A549 (cell line): ENCODE measurements at regions not wholly inside any gene's neighbourhood (a gene's known extent, or its start where the extent isn't known, plus 50 kb on each side); places are given as distances from the start of the nearest gene placed in this dataset.

ENCODE experiments used
- ATAC-seq, 2 experiments: fragments of 200-7000 bp in 1 of 2; fragments of >200 bp in 1 of 2; cut with Nextera tagmentation in 1 of 2; cut with Tn5 transposase in 1 of 2; 3 replicates each; pipeline versions ENCODE4 v1.8.0 to v1.9.1; 2018 to 2020; ENCODE audit warnings: mild to moderate bottlenecking in 1 of 2, moderate library complexity in 1 of 2
- CTCF ChIA-PET: fragments of 300-600 bp; sonication (Branson Sonifier 250); formaldehyde crosslinking; extraction: SDS; loops from one replicate; lab custom pipeline; 2021; ENCODE audit warnings: antibody characterized with exemption, inconsistent platforms; lab: Yijun Ruan, JAX
- POLR2A ChIA-PET: fragments of 350-600 bp; formaldehyde crosslinking; extraction: SDS; loops from one replicate; lab custom pipeline; 2021; ENCODE audit warnings: antibody characterized with exemption, inconsistent platforms; lab: Yijun Ruan, JAX
- DNase-seq, 2 experiments: peaks; one replicate each; pipeline versions ENCODE4 v3.0.0 to v3.0.0-alpha.2; 2011 to 2016; ENCODE audit warnings: low read depth in 1 of 2, low spot score in 1 of 2
- FAIRE-seq: peaks from 2 replicates; lab custom pipeline; 2011; peaks lifted over from hg19 to GRCh38; lab: Jason Lieb, UNC
- H3K27ac ChIP-seq, 2 experiments: fragments of >200 bp; sonication (Bioruptor Twin); formaldehyde crosslinking; 3 replicates each; pipeline ENCODE4 v1.5.1; 2016 to 2017
- H3K4me1 ChIP-seq: fragments of >200 bp; sonication (Bioruptor Twin); formaldehyde crosslinking; 3 replicates; pipeline ENCODE4 v1.6.1; 2016
- H3K4me2 ChIP-seq: fragments of >200 bp; sonication (Bioruptor Twin); formaldehyde crosslinking; 3 replicates; pipeline ENCODE4 v1.6.1; 2016
- H3K4me3 ChIP-seq: fragments of >200 bp; sonication (Bioruptor Twin); formaldehyde crosslinking; 3 replicates; pipeline ENCODE4 v1.5.1; 2016
- H3K9me3 ChIP-seq: fragments of >200 bp; sonication (Bioruptor Twin); formaldehyde crosslinking; 3 replicates; pipeline ENCODE4 v1.6.1; 2016
- BHLHE40 ChIP-seq: IDR thresholded peaks from 2 replicates; pipeline ENCODE4 v1.6.1; 2012; ENCODE audit warnings: low read depth, low read length, inconsistent platforms
- CBX8 ChIP-seq: fragments of 200-600 bp; sonication (generic); IDR thresholded peaks from 2 replicates; pipeline ENCODE4 v1.6.1; 2016
- CHD4 ChIP-seq: fragments of 200-600 bp; sonication (generic); IDR thresholded peaks from 2 replicates; pipeline ENCODE4 v1.6.1; 2016; ENCODE audit warnings: antibody characterized with exemption, mild to moderate bottlenecking, borderline replicate concordance
- EHMT2 ChIP-seq: fragments of 200-600 bp; sonication (generic); IDR thresholded peaks from 2 replicates; pipeline ENCODE4 v1.6.1; 2016; ENCODE audit warnings: antibody characterized with exemption, low read depth, mild to moderate bottlenecking, moderate library complexity
- ESRRA ChIP-seq: fragments of 150-350 bp; IDR thresholded peaks from 2 replicates; pipeline ENCODE4 v1.6.1; 2014; ENCODE audit warnings: mild to moderate bottlenecking, low read length, borderline replicate concordance
- FOSB ChIP-seq: fragments of 250-450 bp; sonication (Bioruptor Pico); IDR thresholded peaks from 2 replicates; pipeline ENCODE4 v1.5.0; 2020; ENCODE audit warnings: mild to moderate bottlenecking, moderate library complexity
- FOSL2 ChIP-seq, 2 experiments: fragments of 450-650 bp in 1 of 2; fragments of >200 bp in 1 of 2; sonication (Bioruptor Twin) in 1 of 2; formaldehyde crosslinking; IDR thresholded peaks; 2 replicates each; pipeline versions ENCODE4 v1.5.0 to v1.6.1; 2016 to 2020; ENCODE audit warnings: mild to moderate bottlenecking in 1 of 2, moderate library complexity in 1 of 2
- FOXS1 ChIP-seq: fragments of 250-450 bp; sonication (Bioruptor Pico); IDR thresholded peaks from 2 replicates; pipeline ENCODE4 v1.5.0; 2020; ENCODE audit warnings: mild to moderate bottlenecking, moderate library complexity
- HMGXB4 ChIP-seq: fragments of 250-450 bp; sonication (Bioruptor Pico); IDR thresholded peaks from 2 replicates; pipeline ENCODE4 v1.5.0; 2021; ENCODE audit warnings: mild to moderate bottlenecking, moderate library complexity, borderline replicate concordance
- HOXB13 ChIP-seq: fragments of 250-450 bp; sonication (Bioruptor Pico); IDR thresholded peaks from 2 replicates; pipeline ENCODE4 v1.5.0; 2020; ENCODE audit warnings: low read depth, mild to moderate bottlenecking, moderate library complexity
- JUN ChIP-seq, 2 experiments: fragments of >200 bp; sonication (Bioruptor Twin); formaldehyde crosslinking; IDR thresholded peaks; 2 replicates in 1 of 2; 3 replicates in 1 of 2; pipeline ENCODE4 v1.6.1; 2016 to 2017
- KDM1A ChIP-seq: fragments of 200-600 bp; sonication (generic); IDR thresholded peaks from 2 replicates; pipeline ENCODE4 v1.6.1; 2016; ENCODE audit warnings: low read depth, mild to moderate bottlenecking
- MAFK ChIP-seq: fragments of 450-650 bp; IDR thresholded peaks from 2 replicates; pipeline ENCODE4 v1.6.1; 2014; ENCODE audit not compliant: partially characterized antibody
- NFE2L2 ChIP-seq: fragments of 150-350 bp; conservative IDR thresholded peaks from 2 replicates; pipeline ENCODE4 v1.6.1; 2014; ENCODE audit warnings: low read length
- NPAS2 ChIP-seq: fragments of 250-450 bp; sonication (Bioruptor Pico); IDR thresholded peaks from 2 replicates; pipeline ENCODE4 v1.8.0; 2022; ENCODE audit warnings: mild to moderate bottlenecking, moderate library complexity, borderline replicate concordance
- NR3C1 ChIP-seq: fragments of >200 bp; sonication (Bioruptor Twin); formaldehyde crosslinking; IDR thresholded peaks from 3 replicates; pipeline ENCODE4 v1.6.1; 2017
- RCOR1 ChIP-seq: fragments of 150-350 bp; IDR thresholded peaks from 2 replicates; pipeline ENCODE4 v1.6.1; 2014; ENCODE audit warnings: antibody characterized with exemption, low read length, low read depth
- SMC3 ChIP-seq: fragments of >200 bp; sonication (Bioruptor Twin); formaldehyde crosslinking; IDR thresholded peaks from 3 replicates; pipeline ENCODE4 v1.6.1; 2018; ENCODE audit warnings: inconsistent platforms
- SREBF2 ChIP-seq: fragments of 450-650 bp; IDR thresholded peaks from 2 replicates; pipeline ENCODE4 v1.6.1; 2014; ENCODE audit warnings: mild to moderate bottlenecking, moderate library complexity
- TFCP2L1 ChIP-seq: fragments of 250-450 bp; sonication (Bioruptor Pico); IDR thresholded peaks from 2 replicates; pipeline ENCODE4 v1.5.0; 2021; ENCODE audit warnings: mild to moderate bottlenecking
- WGBS: methylation state at CpG from one replicate; pipeline ENCODE4 v1.1.6; 2017; ENCODE audit errors: missing lambda C conversion rate; 5-methylcytosine and 5-hydroxymethylcytosine counted together
- TF ChIP-seq, protein P1 (sequence below): fragments of 150-350 bp; IDR thresholded peaks from 2 replicates; pipeline ENCODE4 v1.6.1; 2014; ENCODE audit warnings: low read depth, mild to moderate bottlenecking, low read length

DNA sequence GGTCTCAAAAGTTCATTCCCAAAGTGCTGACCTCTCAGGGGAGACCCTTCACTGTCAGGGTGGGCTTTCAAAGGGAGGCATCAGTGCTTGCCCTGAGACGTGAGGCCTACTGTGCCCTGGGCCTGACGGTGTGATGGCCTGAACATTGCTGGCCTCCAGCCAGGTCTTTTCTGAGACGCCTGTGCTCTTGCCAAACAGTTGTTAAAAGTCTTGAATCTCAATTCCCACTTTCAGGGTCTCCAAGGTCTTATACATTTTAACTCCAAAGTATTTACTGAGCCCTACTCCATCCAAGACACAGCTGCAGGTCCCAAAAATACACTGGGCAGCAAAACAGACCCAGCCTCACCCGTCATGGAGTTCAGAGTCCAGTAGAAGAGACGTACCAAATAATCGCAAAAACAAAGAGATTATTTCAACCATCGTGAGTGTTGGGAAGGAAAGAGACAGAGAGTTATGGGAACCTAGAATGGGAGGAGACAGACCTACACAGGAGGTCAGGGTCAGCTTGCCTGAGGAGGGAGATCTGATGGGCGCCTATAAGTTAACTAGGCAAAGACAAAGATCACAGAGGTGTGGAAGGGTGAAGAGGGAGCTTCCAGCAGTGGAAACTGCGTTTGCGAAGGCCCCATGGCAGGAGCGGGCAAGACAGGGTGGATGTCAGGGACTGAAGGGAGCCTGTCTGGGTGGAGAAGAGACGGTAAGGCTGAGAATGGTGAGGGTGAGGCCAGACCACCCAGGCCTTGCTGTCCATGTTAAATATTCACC lies 446.3 kb downstream of the PREX1 start:
- Histone ChIP-seq H3K9me3 (no peaks in the 10 kb centered on the region), H3K4me2 (no peak overlapping the region), H3K4me3 (no peak overlapping the region), H3K27ac (no peak overlapping the region), H3K4me1 (no peaks in the 10 kb centered on the region)
- FAIRE-seq (no peak), ATAC-seq (no peak), DNase-seq (no peak)
- ChIA-PET CTCF (no interaction called here), POLR2A (no interaction called here)
- TF ChIP-seq TFCP2L1 (CRISPR knock-in tag) (no peak), SMC3 (no peak), HOXB13 (CRISPR knock-in tag) (no peak), KDM1A (no peak), JUN (IDR thresholded peaks at IDR 0.05) (no peak), ESRRA (no peak), HMGXB4 (CRISPR knock-in tag) (no peak)
- TF ChIP-seq, protein P1, sequence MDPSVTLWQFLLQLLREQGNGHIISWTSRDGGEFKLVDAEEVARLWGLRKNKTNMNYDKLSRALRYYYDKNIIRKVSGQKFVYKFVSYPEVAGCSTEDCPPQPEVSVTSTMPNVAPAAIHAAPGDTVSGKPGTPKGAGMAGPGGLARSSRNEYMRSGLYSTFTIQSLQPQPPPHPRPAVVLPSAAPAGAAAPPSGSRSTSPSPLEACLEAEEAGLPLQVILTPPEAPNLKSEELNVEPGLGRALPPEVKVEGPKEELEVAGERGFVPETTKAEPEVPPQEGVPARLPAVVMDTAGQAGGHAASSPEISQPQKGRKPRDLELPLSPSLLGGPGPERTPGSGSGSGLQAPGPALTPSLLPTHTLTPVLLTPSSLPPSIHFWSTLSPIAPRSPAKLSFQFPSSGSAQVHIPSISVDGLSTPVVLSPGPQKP, result no peak
- 65% methylated on average over 12 of the region's 12 CpGs for WGBS

GRCh38 chr20:48380661-48381060 lies 447.1 kb downstream of the PREX1 start:
- ATAC-seq, result no peak
- no peak overlapping the region for H3K27ac ChIP-seq
- no peak for DNase-seq
- no peak overlapping the region for H3K4me3 ChIP-seq
- no peaks in the 10 kb centered on the region for H3K4me1 ChIP-seq
- no peak for FAIRE-seq
- 83% methylated on average over 4 of the region's 4 CpGs for WGBS
- ChIA-PET CTCF (no interaction called here), POLR2A (no interaction called here)
- no peak overlapping the region for H3K4me2 ChIP-seq
- TF ChIP-seq NPAS2 (CRISPR knock-in tag), result no peak
- TF ChIP-seq NFE2L2, result no peak
- H3K9me3 ChIP-seq, result no peaks in the 10 kb centered on the region

- TF ChIP-seq MAFK (no peak), NPAS2 (CRISPR knock-in tag) (no peak), RCOR1 (no peak), BHLHE40 (no peak)
- H3K27ac ChIP-seq, result no peak overlapping the region
- no peak for ATAC-seq
- peaks cover 7% of the 10 kb centered on the region for H3K4me1 ChIP-seq
- DNase-seq, result no peak
- H3K4me3 ChIP-seq, result no peak overlapping the region
- WGBS, result 46% methylated on average over 8 of the region's 8 CpGs
- no peaks in the 10 kb centered on the region for H3K9me3 ChIP-seq
- no peak overlapping the region for H3K4me2 ChIP-seq
- CTCF ChIA-PET, result interaction anchor here (1.3 kb wide), 1 partner anchor 241 kb away, joined by 6 read pairs; no protein-coding TSS in a partner anchor
- FAIRE-seq, result no peak
- POLR2A ChIA-PET, result no interaction called here
Measured at GRCh38 chr20:48378976-48379675, 448.7 kb downstream of the PREX1 start.

DNA sequence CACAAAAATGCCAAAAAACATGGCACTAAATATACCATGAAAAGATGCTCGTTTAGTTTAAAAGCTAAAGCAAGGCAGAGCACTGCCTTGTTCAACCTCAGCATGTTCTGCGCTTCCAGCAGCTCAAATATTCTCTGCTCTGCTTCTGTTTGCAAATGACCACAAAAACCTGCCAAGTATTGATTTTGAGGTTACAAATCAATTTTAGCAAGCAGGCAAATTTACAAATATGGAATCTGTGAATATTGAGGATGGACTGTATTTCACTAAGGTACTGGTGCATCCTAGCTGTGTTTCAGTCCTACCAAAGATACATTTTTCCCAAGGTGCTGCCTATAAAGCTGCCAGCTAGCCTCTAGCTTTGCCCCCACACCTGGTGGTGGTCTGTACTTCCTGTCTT lies 449.9 kb downstream of the PREX1 start:
- H3K27ac ChIP-seq, result no peak overlapping the region
- POLR2A ChIA-PET, result no interaction called here
- CTCF ChIA-PET, result interaction anchor here (1.3 kb wide), 1 partner anchor 243 kb away, joined by 6 read pairs; no protein-coding TSS in a partner anchor
- 55% methylated on average over 2 of the region's 2 CpGs for WGBS
- no peaks in the 10 kb centered on the region for H3K9me3 ChIP-seq
- H3K4me1 ChIP-seq, result peaks cover 12% of the 10 kb centered on the region
- DNase-seq, result no peak
- no peak for ATAC-seq
- FAIRE-seq, result no peak
- H3K4me3 ChIP-seq, result no peak overlapping the region
- no peak overlapping the region for H3K4me2 ChIP-seq
- TF ChIP-seq SREBF2 (no peak), CBX8 (no peak), FOXS1 (CRISPR knock-in tag) (no peak), EHMT2 (no peak), NR3C1 (no peak), FOSB (CRISPR knock-in tag) (no peak), FOSL2 (IDR thresholded peaks at IDR 0.05) (no peak), FOSL2 (CRISPR knock-in tag; IDR thresholded peaks at IDR 0.05) (no peak), MAFK (no peak), HMGXB4 (CRISPR knock-in tag) (no peak), CHD4 (no peak)
